Common myeloid progenitor, CD34-positive (primary cell): ENCODE measurements at regions not wholly inside any gene's neighbourhood (a gene's known extent, or its start where the extent isn't known, plus 50 kb on each side); places are given as distances from the start of the nearest gene placed in this dataset.
"Not testable (repeated sequence)": the region's sequence is repeated elsewhere in the genome, so short reads cannot be mapped to it uniquely, and the experiment has no call there.

Experiments
- CTCF ChIA-PET: fragments of 350-600 bp; sonication (Branson Sonifier 250); formaldehyde crosslinking; loops from one replicate; lab custom pipeline; 2021; ENCODE audit warnings: antibody characterized with exemption; lab: Charles Lee
- POLR2A ChIA-PET: fragments of 350-600 bp; sonication (Branson Sonifier 250); formaldehyde crosslinking; loops from one replicate; lab custom pipeline; 2021; ENCODE audit warnings: antibody characterized with exemption; lab: Charles Lee
- DNase-seq, 3 donors: peaks; one replicate each; pipeline versions ENCODE4 v3.0.0 to v3.0.0-alpha.2; 2013
- H3K27ac ChIP-seq, 2 experiments: 1 replicate in 1 of 2; 2 replicates in 1 of 2; pipeline ENCODE4 v1.7.0; 2013; ENCODE audit warnings: inconsistent platforms in 2 of 2, low read length in 2 of 2, mild to moderate bottlenecking in 2 of 2, low read depth in 1 of 2, moderate library complexity in 1 of 2; ENCODE audit not compliant: severe bottlenecking in 2 of 2, insufficient read depth in 1 of 2, poor library complexity in 1 of 2
- H3K27me3 ChIP-seq, 5 experiments: replicated peaks in 2 of 5; 1 replicate in 3 of 5; 2 replicates in 2 of 5; pipeline versions ENCODE4 v1.6.1 to v1.7.0; 2013; ENCODE audit warnings: low read length in 4 of 5, mild to moderate bottlenecking in 2 of 5, moderate library complexity in 2 of 5, inconsistent platforms in 1 of 5; ENCODE audit not compliant: insufficient read depth in 5 of 5, control insufficient read depth in 4 of 5
- H3K36me3 ChIP-seq, 4 experiments: 1 replicate in 2 of 4; 2 replicates in 2 of 4; pipeline versions ENCODE4 v1.6.1 to v1.7.0; 2013; ENCODE audit warnings: low read length in 3 of 4, control low read depth in 1 of 4, mild to moderate bottlenecking in 1 of 4; ENCODE audit not compliant: control insufficient read depth in 4 of 4, insufficient read depth in 4 of 4
- H3K4me1 ChIP-seq, 4 experiments: 1 replicate in 3 of 4; 2 replicates in 1 of 4; pipeline versions ENCODE4 v1.6.1 to v1.7.1; 2013; ENCODE audit warnings: low read length in 3 of 4, mild to moderate bottlenecking in 3 of 4, control low read depth in 1 of 4, inconsistent platforms in 1 of 4, moderate library complexity in 1 of 4; ENCODE audit not compliant: control insufficient read depth in 4 of 4, insufficient read depth in 4 of 4; ENCODE audit errors: control extremely low read depth in 1 of 4
- H3K4me3 ChIP-seq, 7 experiments: 1 replicate in 4 of 7; 2 replicates in 3 of 7; pipeline versions ENCODE4 v1.5.1 to v1.7.0; 2013; ENCODE audit warnings: mild to moderate bottlenecking in 7 of 7, low read length in 6 of 7, moderate library complexity in 6 of 7, inconsistent platforms in 2 of 7, low read depth in 2 of 7, control low read depth in 1 of 7; ENCODE audit not compliant: insufficient read depth in 4 of 7, control insufficient read depth in 1 of 7; ENCODE audit errors: extremely low read depth in 1 of 7
- H3K9me3 ChIP-seq, 5 experiments: 1 replicate in 4 of 5; 2 replicates in 1 of 5; pipeline versions ENCODE4 v1.6.1 to v1.7.1; 2013; ENCODE audit warnings: low read length in 4 of 5, mild to moderate bottlenecking in 2 of 5, inconsistent platforms in 1 of 5, low read depth in 1 of 5, moderate library complexity in 1 of 5; ENCODE audit not compliant: control insufficient read depth in 4 of 5, insufficient read depth in 2 of 5; ENCODE audit errors: control extremely low read depth in 1 of 5
- WGBS: methylation state at CpG from one replicate; pipeline ENCODE4 v1.1.5; 2013; ENCODE audit not compliant: insufficient coverage; 5-methylcytosine and 5-hydroxymethylcytosine counted together

- 74% methylated on average over 18 of the region's 18 CpGs for WGBS
- H3K9me3 ChIP-seq = peaks cover 7 to 15% (median 10%) of the 10 kb centered on the region in 5 experiments
- H3K27ac ChIP-seq, H3K4me1 ChIP-seq, H3K4me3 ChIP-seq, H3K27me3 ChIP-seq, CTCF ChIA-PET, H3K36me3 ChIP-seq, POLR2A ChIA-PET: not testable (repeated sequence)
- peak in 1 of 3 donors; percentile 0 for DNase-seq
These were observed 227.0 kb downstream of the SHCBP1 start for GRCh38 chr16:46394149-46394548.

- peaks cover 7 to 15% (median 10%) of the 10 kb centered on the region in 5 experiments for H3K9me3 ChIP-seq
- H3K36me3 ChIP-seq, H3K4me3 ChIP-seq, H3K27ac ChIP-seq, H3K27me3 ChIP-seq, H3K4me1 ChIP-seq, POLR2A ChIA-PET, CTCF ChIA-PET: not testable (repeated sequence)
- DNase-seq = peak; percentile 18 to 49 (median 34)
- 82% methylated on average over 20 of the region's 26 CpGs for WGBS
These were observed 228.1 kb downstream of the SHCBP1 start for GRCh38 chr16:46392930-46393722.

- H3K27ac ChIP-seq, CTCF ChIA-PET, H3K4me1 ChIP-seq, POLR2A ChIA-PET, H3K27me3 ChIP-seq, H3K4me3 ChIP-seq, H3K36me3 ChIP-seq: not testable (repeated sequence)
- peaks cover 6 to 18% (median 15%) of the 10 kb centered on the region in 5 experiments for H3K9me3 ChIP-seq
- 85% methylated on average over 29 of the region's 29 CpGs for WGBS
- DNase-seq = peak in 1 of 3 donors; percentile 10
These were observed 230.3 kb downstream of the SHCBP1 start for GRCh38 chr16:46390660-46391462.

- peak; percentile 76 to 89 (median 87) for DNase-seq
- H3K27me3 ChIP-seq, H3K4me1 ChIP-seq, POLR2A ChIA-PET, H3K4me3 ChIP-seq, CTCF ChIA-PET, H3K27ac ChIP-seq, H3K36me3 ChIP-seq: not testable (repeated sequence)
- WGBS = 83% methylated on average over 20 of the region's 20 CpGs
- H3K9me3 ChIP-seq = peaks cover 5 to 13% (median 11%) of the 10 kb centered on the region in 5 experiments
These were observed 231.6 kb downstream of the SHCBP1 start for GRCh38 chr16:46389561-46390041.

GRCh38 chr16:46388939-46389491 lies 232.2 kb downstream of the SHCBP1 start:
- H3K36me3 ChIP-seq, CTCF ChIA-PET, H3K27me3 ChIP-seq, H3K4me1 ChIP-seq, POLR2A ChIA-PET, H3K4me3 ChIP-seq, DNase-seq, H3K27ac ChIP-seq: not testable (repeated sequence)
- peaks cover 9 to 15% (median 13%) of the 10 kb centered on the region in 5 experiments for H3K9me3 ChIP-seq
- WGBS = 82% methylated on average over 23 of the region's 27 CpGs

- H3K27ac ChIP-seq, CTCF ChIA-PET, POLR2A ChIA-PET, H3K36me3 ChIP-seq, H3K27me3 ChIP-seq, H3K4me3 ChIP-seq, H3K4me1 ChIP-seq: not testable (repeated sequence)
- peak in 1 of 3 donors; percentile 20 for DNase-seq
- WGBS = 82% methylated on average over 16 of the region's 16 CpGs
- peaks cover 9 to 17% (median 13%) of the 10 kb centered on the region in 5 experiments for H3K9me3 ChIP-seq
These were observed 232.8 kb downstream of the SHCBP1 start for GRCh38 chr16:46388354-46388753.
